K562 (cell line): ENCODE measurements at regions not wholly inside any gene's neighbourhood (a gene's known extent, or its start where the extent isn't known, plus 50 kb on each side); places are given as distances from the start of the nearest gene placed in this dataset.

Source experiments
- ATAC-seq: fragments of 200-7000 bp; cut with Tn5 transposase; 3 replicates; pipeline ENCODE4 v1.9.1; 2020; ENCODE audit warnings: moderate library complexity
- BruUV-seq: library from RNA; stranded (reverse); fragments of 400-500 nt; replicated peaks from 2 replicates; lab custom pipeline; 2021; lab: Mats Ljungman, UMichigan
- CTCF ChIA-PET: fragments of 300-600 bp; formaldehyde crosslinking; extraction: SDS; loops from one replicate; lab custom pipeline; 2021; ENCODE audit warnings: low intra/inter-chr PET ratio; lab: Yijun Ruan, JAX
- POLR2A ChIA-PET: fragments of 300-600, 350-650 bp; sonication (Branson Sonifier 250); formaldehyde crosslinking; extraction: SDS; loops from one replicate; lab custom pipeline; 2021; ENCODE audit warnings: antibody characterized with exemption, inconsistent platforms; lab: Yijun Ruan, JAX
- DNase-seq, 4 experiments: peaks; one replicate each; pipeline versions ENCODE4 v3.0.0 to v3.0.0-alpha.2; 2011 to 2018; ENCODE audit warnings: low spot score in 3 of 4, mixed read lengths in 3 of 4; ENCODE audit errors: extremely low read depth in 1 of 4
- FAIRE-seq: peaks from 2 replicates; lab custom pipeline; 2011; peaks lifted over from hg19 to GRCh38; lab: Jason Lieb, UNC
- H2AFZ ChIP-seq: 2 replicates; pipeline ENCODE4 v1.6.0; 2011; ENCODE audit warnings: low read depth, low read length, control low read depth, inconsistent platforms
- H3K27ac ChIP-seq: fragments of 200-600 bp; 3 replicates; pipeline ENCODE4 v1.8.0; 2011; ENCODE audit warnings: low read depth, mild to moderate bottlenecking, control low read depth, inconsistent platforms, low read length, moderate library complexity, mixed read lengths; ENCODE audit errors: extremely low read depth
- H3K27me3 ChIP-seq, 2 experiments: fragments of 300-600 bp in 1 of 2; 2 replicates in 1 of 2; 3 replicates in 1 of 2; pipeline versions ENCODE4 v1.6.0 to v1.8.0; 2011; ENCODE audit warnings: inconsistent platforms in 2 of 2, low read length in 2 of 2, mild to moderate bottlenecking in 1 of 2, mixed read lengths in 1 of 2, moderate library complexity in 1 of 2; ENCODE audit not compliant: control insufficient read depth in 2 of 2, insufficient read depth in 2 of 2
- H3K36me3 ChIP-seq: fragments of 300-600 bp; 3 replicates; pipeline ENCODE4 v1.8.0; 2011; ENCODE audit warnings: mild to moderate bottlenecking, low read length, inconsistent platforms; ENCODE audit not compliant: control insufficient read depth, insufficient read depth
- H3K4me1 ChIP-seq, 2 experiments: fragments of 200-600 bp in 1 of 2; replicated peaks in 1 of 2; 2 replicates in 1 of 2; 3 replicates in 1 of 2; pipeline versions ENCODE4 v1.5.1 to v1.8.0; 2011; ENCODE audit warnings: inconsistent platforms in 2 of 2, low read length in 2 of 2, mild to moderate bottlenecking in 1 of 2, mixed read lengths in 1 of 2, moderate library complexity in 1 of 2; ENCODE audit not compliant: control insufficient read depth in 2 of 2, insufficient read depth in 2 of 2
- H3K4me2 ChIP-seq: 2 replicates; pipeline ENCODE4 v1.6.1; 2011; ENCODE audit warnings: low read length, control low read depth, inconsistent platforms, mixed read lengths; ENCODE audit not compliant: insufficient read depth
- H3K4me3 ChIP-seq: fragments of 200-600 bp; sonication (generic), shearing (Covaris generic); 2 replicates; pipeline ENCODE4 v1.5.1; 2016; ENCODE audit warnings: control low read depth, inconsistent platforms
- H3K79me2 ChIP-seq: fragments of 200-600 bp; 3 replicates; pipeline ENCODE4 v1.8.0; 2011; ENCODE audit warnings: low read length, inconsistent platforms; ENCODE audit not compliant: control insufficient read depth, insufficient read depth
- H3K9ac ChIP-seq, 2 experiments: 2 replicates each; pipeline versions ENCODE4 v1.6.0 to v1.6.1; 2011; ENCODE audit warnings: low read depth in 2 of 2, low read length in 2 of 2, control low read depth in 1 of 2, inconsistent platforms in 1 of 2, mild to moderate bottlenecking in 1 of 2, mixed read lengths in 1 of 2; ENCODE audit not compliant: insufficient read depth in 1 of 2
- H3K9me1 ChIP-seq: one replicate; pipeline ENCODE4 v1.6.0; 2011; ENCODE audit warnings: inconsistent platforms, mild to moderate bottlenecking, low read length, moderate library complexity; ENCODE audit not compliant: control insufficient read depth, insufficient read depth
- H3K9me3 ChIP-seq: replicated peaks from 2 replicates; pipeline ENCODE4 v1.5.1; 2011; ENCODE audit warnings: low read depth, low read length, inconsistent platforms; ENCODE audit not compliant: control insufficient read depth, insufficient read depth
- H4K20me1 ChIP-seq: replicated peaks from 2 replicates; pipeline ENCODE4 v1.6.1; 2011; ENCODE audit warnings: low read length, inconsistent platforms, mixed read lengths; ENCODE audit not compliant: control insufficient read depth, insufficient read depth
- NR0B1 ChIP-seq: fragments of 450-650 bp; IDR thresholded peaks from one replicate; pipeline ENCODE4 v1.6.1; 2018; ENCODE audit warnings: mild to moderate bottlenecking, moderate library complexity; ENCODE audit not compliant: partially characterized antibody
- RBM25 ChIP-seq: fragments of 200-400 bp; formaldehyde crosslinking; IDR thresholded peaks from 2 replicates; pipeline ENCODE4 v1.6.1; 2018; ENCODE audit warnings: low read length, low read depth, moderate library complexity; ENCODE audit not compliant: severe bottlenecking
- ZNF146 ChIP-seq: IDR thresholded peaks from one replicate; pipeline ENCODE4 v1.6.1; 2018; ENCODE audit warnings: missing compliant biosample characterization; ENCODE audit not compliant: unreplicated experiment
- ZNF24 ChIP-seq: fragments of 450-650 bp; IDR thresholded peaks from 2 replicates; pipeline ENCODE4 v1.6.1; 2016
- ZSCAN29 ChIP-seq: fragments of 450-650 bp; IDR thresholded peaks from 2 replicates; pipeline ENCODE4 v1.6.1; 2017
- WGBS: fragments of 100-300 bp; shearing (Covaris generic); methylation state at CpG from one replicate; pipeline ENCODE4 v1.1.6; 2016; ENCODE audit warnings: low coverage, mixed read lengths; ENCODE audit not compliant: insufficient coverage; ENCODE audit errors: missing lambda C conversion rate; 5-methylcytosine and 5-hydroxymethylcytosine counted together
- in situ Hi-C: fragments of 300-500 bp; cut with MboI; formaldehyde crosslinking; loops from 4 replicates; pipeline ENCODE4 v1.15.0; 2018; ENCODE audit warnings: inconsistent platforms, mixed read lengths
- intact Hi-C: fragments of 100-400 bp; cut with micrococcal nuclease; formaldehyde crosslinking; loops from 2 replicates; pipeline ENCODE4 v1.14.2; 2022

DNA sequence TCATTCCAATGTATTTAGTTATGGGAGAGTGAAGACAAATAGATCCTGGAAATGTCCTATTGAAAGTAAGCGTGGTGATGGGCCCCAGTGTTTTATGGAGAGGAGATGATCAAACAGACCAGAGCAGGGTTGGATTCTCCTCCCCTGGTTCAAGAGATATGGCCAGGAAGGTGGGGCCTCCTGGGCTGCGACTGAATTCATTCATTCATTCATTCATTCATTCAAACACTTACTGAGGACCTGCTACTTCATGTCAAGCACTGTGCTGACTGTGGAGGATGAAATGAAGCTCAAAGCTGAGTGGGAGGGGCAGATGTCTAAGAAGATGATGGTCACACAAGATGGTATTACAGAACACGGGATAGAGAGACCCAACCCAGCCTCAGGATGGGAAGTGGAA is 71.5 kb upstream of the TNR start:
- no peak overlapping the region for H3K9ac ChIP-seq
- 0% methylated on average over 3 of the region's 3 CpGs for WGBS
- BruUV-seq: no TSS peak
- no peak overlapping the region for H3K4me2 ChIP-seq
- H3K9me3 ChIP-seq: no peaks in the 10 kb centered on the region
- no peaks in the 10 kb centered on the region for H3K79me2 ChIP-seq
- ChIA-PET CTCF (no interaction called here), POLR2A (no interaction called here)
- in situ Hi-C loops: no loop called here
- intact Hi-C loops: no loop called here
- no peaks in the 10 kb centered on the region for H3K36me3 ChIP-seq
- no peak overlapping the region for H3K4me3 ChIP-seq
- no peaks in the 10 kb centered on the region for H3K9me1 ChIP-seq
- no peak for DNase-seq
- no peak for FAIRE-seq
- no peaks in the 10 kb centered on the region; a peak in 1 of 5 replicates for H3K27me3 ChIP-seq
- ATAC-seq: no peak
- H3K4me1 ChIP-seq: no peaks in the 10 kb centered on the region
- no peak overlapping the region for H3K27ac ChIP-seq
- H2AFZ ChIP-seq: no peak overlapping the region
- no peaks in the 10 kb centered on the region for H4K20me1 ChIP-seq
- TF ChIP-seq ZNF24: peak; percentile 80
- TF ChIP-seq NR0B1: no peak

DNA sequence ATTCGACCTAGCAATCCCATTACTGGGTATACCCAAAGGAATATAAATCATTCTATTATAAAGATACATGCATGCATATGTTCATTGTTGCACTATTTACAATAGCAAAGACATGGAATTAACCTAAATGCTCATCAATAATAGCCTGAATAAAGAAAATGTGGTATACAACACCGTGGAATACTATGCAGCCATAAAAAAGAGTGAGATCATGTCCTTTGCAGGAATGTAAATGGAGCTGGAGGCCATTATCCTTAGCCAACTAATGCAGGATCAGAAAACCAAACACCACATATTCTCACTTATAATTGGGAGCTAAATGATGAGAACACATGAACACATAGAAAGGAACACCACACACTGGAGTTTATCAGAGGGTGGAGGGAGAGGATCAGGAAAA is 69.5 kb upstream of the TNR start:
- intact Hi-C loops: no loop called here
- Histone ChIP-seq H3K4me2 (no peak overlapping the region), H3K27ac (no peak overlapping the region), H3K9me3 (no peaks in the 10 kb centered on the region), H3K9me1 (no peaks in the 10 kb centered on the region), H3K4me3 (no peak overlapping the region), H3K36me3 (no peaks in the 10 kb centered on the region), H2AFZ (no peak overlapping the region), H4K20me1 (no peaks in the 10 kb centered on the region), H3K27me3 (no peaks in the 10 kb centered on the region; a peak in 1 of 5 replicates), H3K9ac (no peak overlapping the region), H3K79me2 (no peaks in the 10 kb centered on the region), H3K4me1 (no peaks in the 10 kb centered on the region)
- in situ Hi-C loops: no loop called here
- FAIRE-seq (peak; percentile 19), DNase-seq (no peak), ATAC-seq (no peak)
- ChIA-PET CTCF (no interaction called here), POLR2A (no interaction called here)
- TF ChIP-seq ZSCAN29 (no peak), ZNF146 (CRISPR knock-in tag) (peak; percentile 74), RBM25 (peak; percentile 63)
- no TSS peak for BruUV-seq
- WGBS: 0% methylated on average over 2 of the region's 2 CpGs
